Activated CD8-positive, alpha-beta T cell treated with anti-CD3 and anti-CD28 coated beads for 36 hours (primary cell): ENCODE measurements at regions not wholly inside any gene's neighbourhood (a gene's known extent, or its start where the extent isn't known, plus 50 kb on each side); places are given as distances from the start of the nearest gene placed in this dataset.

Experiments used
- ATAC-seq: fragments of 200-7000 bp; cut with Tn5 transposase; one replicate; pipeline ENCODE4 v1.10.0; 2021; ENCODE audit warnings: mild to moderate bottlenecking, moderate library complexity
- CTCF ChIA-PET: fragments of 350-600 bp; sonication (Branson Sonifier 250); formaldehyde crosslinking; loops from one replicate; lab custom pipeline; 2021; ENCODE audit warnings: antibody characterized with exemption; lab: Charles Lee
- POLR2A ChIA-PET: fragments of 350-600 bp; sonication (Branson Sonifier 250); formaldehyde crosslinking; loops from one replicate; lab custom pipeline; 2021; ENCODE audit warnings: antibody characterized with exemption; lab: Charles Lee
- DNase-seq: peaks from one replicate; pipeline ENCODE4 v3.0.0-alpha.2; 2020
- H3K27ac Mint-ChIP-seq: one replicate; pipeline ENCODE4 v1.8.0; 2021; ENCODE audit warnings: mild to moderate bottlenecking, mixed read lengths
- H3K27me3 Mint-ChIP-seq: one replicate; pipeline ENCODE4 v1.8.0; 2021; ENCODE audit warnings: mixed read lengths
- H3K36me3 Mint-ChIP-seq: one replicate; pipeline ENCODE4 v1.8.0; 2021; ENCODE audit warnings: low read depth, mixed read lengths
- H3K4me1 Mint-ChIP-seq: one replicate; pipeline ENCODE4 v1.8.0; 2021; ENCODE audit warnings: low read depth, mixed read lengths
- H3K4me3 Mint-ChIP-seq: one replicate; pipeline ENCODE4 v1.8.0; 2021; ENCODE audit warnings: mild to moderate bottlenecking, moderate library complexity, mixed read lengths
- H3K9me3 Mint-ChIP-seq: one replicate; pipeline ENCODE4 v1.8.0; 2021; ENCODE audit warnings: mixed read lengths
- CTCF ChIP-seq: fragments of 200-600 bp; IDR thresholded peaks from one replicate; pipeline ENCODE4 v1.8.0; 2022; ENCODE audit warnings: antibody characterized with exemption, mild to moderate bottlenecking
- intact Hi-C: fragments of 100-400 bp; cut with micrococcal nuclease; formaldehyde crosslinking; loops from one replicate; pipeline ENCODE4 v1.10.0; 2022

DNA sequence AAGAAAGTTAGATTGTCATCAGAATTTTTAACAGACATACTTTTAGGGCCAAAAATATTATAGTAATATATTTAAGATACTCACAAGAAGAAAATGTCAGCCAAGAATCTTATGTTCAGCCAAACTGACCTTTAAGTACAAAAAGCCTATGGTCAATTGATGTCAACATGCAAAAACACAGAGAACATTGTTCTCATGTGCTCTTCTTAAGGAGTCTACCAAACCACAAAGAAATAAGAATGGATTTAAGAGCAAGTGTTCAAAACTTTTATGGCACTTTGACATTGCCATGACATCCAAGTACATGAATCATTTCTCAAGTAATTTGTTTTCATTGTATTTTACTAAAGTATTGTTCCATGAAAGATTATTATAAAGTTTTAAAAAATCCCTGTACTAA is 180.4 kb downstream of the TMEM26 start:
- CTCF ChIA-PET, result interaction anchor here (1.8 kb wide), 1 partner anchor 11 kb away, joined by 8 read pairs; no protein-coding TSS in a partner anchor

GRCh38 chr10:61271127-61271780 is 181.9 kb downstream of the TMEM26 start:
- CTCF ChIA-PET, result interaction anchor here (0.6 to 0.7 kb wide), 2 partner anchors 13 to 25 kb away, joined by 3 to 4 read pairs; no protein-coding TSS in a partner anchor
- H3K4me3 Mint-ChIP-seq, result no peak overlapping the region
- ATAC-seq, result no peak
- peaks cover 2% of the 10 kb centered on the region for H3K27me3 Mint-ChIP-seq
- intact Hi-C loops, result no loop called here
- H3K36me3 Mint-ChIP-seq, result no peaks in the 10 kb centered on the region
- H3K4me1 Mint-ChIP-seq, result no peaks in the 10 kb centered on the region
- no peak overlapping the region for H3K27ac Mint-ChIP-seq
- no peak for TF ChIP-seq CTCF
- no peaks in the 10 kb centered on the region for H3K9me3 Mint-ChIP-seq
- POLR2A ChIA-PET, result no interaction called here
- no peak for DNase-seq

More for the DNA sequence above, 180.4 kb downstream of the TMEM26 start:
- H3K4me1 Mint-ChIP-seq, result no peaks in the 10 kb centered on the region
- TF ChIP-seq CTCF, result no peak
- no peak overlapping the region for H3K27ac Mint-ChIP-seq
- H3K9me3 Mint-ChIP-seq, result no peaks in the 10 kb centered on the region
- peaks cover 2% of the 10 kb centered on the region for H3K27me3 Mint-ChIP-seq
- DNase-seq (no peak), ATAC-seq (no peak)
- intact Hi-C loops, result no loop called here
- H3K36me3 Mint-ChIP-seq, result no peaks in the 10 kb centered on the region
- POLR2A ChIA-PET, result no interaction called here
- H3K4me3 Mint-ChIP-seq, result no peak overlapping the region

GRCh38 chr10:61263518-61263917 is 189.7 kb downstream of the TMEM26 start:
- no peak overlapping the region for H3K27ac Mint-ChIP-seq
- no peaks in the 10 kb centered on the region for H3K36me3 Mint-ChIP-seq
- intact Hi-C loops, result no loop called here
- ChIA-PET CTCF (interaction anchor here (1.0 kb wide), 1 partner anchor 21 kb away, joined by 4 read pairs; no protein-coding TSS in a partner anchor), POLR2A (interaction anchor here (0.7 kb wide), 1 partner anchor 15 kb away, joined by 3 read pairs; no protein-coding TSS in a partner anchor)
- H3K9me3 Mint-ChIP-seq, result no peaks in the 10 kb centered on the region
- ATAC-seq (no peak), DNase-seq (no peak)
- TF ChIP-seq CTCF, result no peak
- no peaks in the 10 kb centered on the region for H3K4me1 Mint-ChIP-seq
- no peak overlapping the region for H3K4me3 Mint-ChIP-seq
- H3K27me3 Mint-ChIP-seq, result peaks cover 15% of the 10 kb centered on the region

DNA sequence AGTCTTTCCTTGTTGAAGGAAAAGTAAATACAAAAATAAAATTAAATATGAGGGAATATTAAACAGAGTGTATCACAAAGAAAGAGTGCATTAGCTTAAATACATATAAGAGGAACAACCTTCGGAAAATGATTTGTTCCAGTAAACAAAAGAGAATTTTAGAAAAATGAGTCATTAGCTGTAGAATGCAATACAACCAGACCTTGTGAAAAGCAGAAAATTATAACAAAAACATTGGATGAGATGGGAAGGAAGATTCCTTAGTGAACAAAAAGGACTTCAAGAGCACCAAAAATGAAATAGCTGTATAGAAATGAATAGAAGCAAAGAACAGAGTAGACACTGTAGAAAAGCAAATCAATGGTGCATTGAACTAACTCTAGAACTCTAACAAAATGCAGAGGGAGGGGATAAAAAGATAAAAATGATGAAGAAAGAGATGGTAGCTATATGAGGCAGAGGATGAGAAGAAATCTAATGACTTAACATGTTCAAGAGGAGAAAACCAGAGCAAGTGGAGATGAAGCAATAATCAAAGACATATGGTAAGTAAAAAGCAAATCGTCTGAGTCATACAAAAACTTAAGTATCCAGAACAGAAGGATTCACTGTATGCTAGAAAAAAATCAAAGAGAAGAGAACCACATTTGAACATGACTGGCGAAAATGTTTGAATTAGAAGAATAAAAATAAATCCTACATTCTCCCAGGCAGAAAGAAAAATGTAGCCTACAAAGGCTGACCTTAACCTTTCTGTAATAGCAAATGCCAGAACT is 190.5 kb downstream of the TMEM26 start:
- H3K4me1 Mint-ChIP-seq, result no peaks in the 10 kb centered on the region
- ChIA-PET CTCF (interaction anchor here (1.0 kb wide), 1 partner anchor 21 kb away, joined by 3 read pairs; no protein-coding TSS in a partner anchor), POLR2A (no interaction called here)
- peaks cover 13% of the 10 kb centered on the region for H3K27me3 Mint-ChIP-seq
- no peaks in the 10 kb centered on the region for H3K9me3 Mint-ChIP-seq
- no peaks in the 10 kb centered on the region for H3K36me3 Mint-ChIP-seq
- ATAC-seq (no peak), DNase-seq (no peak)
- H3K27ac Mint-ChIP-seq, result no peak overlapping the region
- intact Hi-C loops, result no loop called here
- no peak for TF ChIP-seq CTCF
- H3K4me3 Mint-ChIP-seq, result no peak overlapping the region
